HG03571 (cell line): ENCODE measurements at regions not wholly inside any gene's neighbourhood (a gene's known extent, or its start where the extent isn't known, plus 50 kb on each side); places are given as distances from the start of the nearest gene placed in this dataset.

ENCODE experiments used
- ATAC-seq: cut with Tn5 transposase; IDR thresholded peaks from one replicate; pipeline ENCODE4 v1.9.1; 2021; ENCODE audit not compliant: unreplicated experiment

- no peak for ATAC-seq
These were observed 326.4 kb downstream of the MEI4 start for GRCh38 chr6:77979204-77979603.

GRCh38 chr6:77986380-77987034 is 333.7 kb downstream of the MEI4 start:
- peak; percentile 57 for ATAC-seq

GRCh38 chr6:77987035-77987384 is 334.2 kb downstream of the MEI4 start:
- ATAC-seq = no peak

- ATAC-seq = no peak
These were observed 357.3 kb downstream of the MEI4 start for GRCh38 chr6:78010130-78010529.

GRCh38 chr6:78020586-78020985 is 367.7 kb downstream of the MEI4 start:
- no peak for ATAC-seq

GRCh38 chr6:78025502-78025901 is 372.7 kb downstream of the MEI4 start:
- no peak for ATAC-seq

- no peak for ATAC-seq
These were observed 378.4 kb downstream of the MEI4 start for GRCh38 chr6:78031228-78031627.

GRCh38 chr6:78059171-78059570 is 406.3 kb downstream of the MEI4 start:
- no peak for ATAC-seq

GRCh38 chr6:78062993-78063392 is 410.2 kb downstream of the MEI4 start:
- ATAC-seq = no peak

GRCh38 chr6:78076371-78076770 is 423.5 kb downstream of the MEI4 start:
- ATAC-seq = no peak

GRCh38 chr6:78089531-78089930 is 436.7 kb downstream of the MEI4 start:
- ATAC-seq = no peak

- no peak for ATAC-seq
These were observed 441.1 kb downstream of the MEI4 start for GRCh38 chr6:78093906-78094305.

- ATAC-seq = no peak
These were observed 448.5 kb downstream of the MEI4 start for GRCh38 chr6:78101387-78101786.

- no peak for ATAC-seq
These were observed 457.8 kb downstream of the MEI4 start for GRCh38 chr6:78110641-78111040.

- ATAC-seq = no peak
These were observed 465.1 kb downstream of the MEI4 start for GRCh38 chr6:78117966-78118365.

GRCh38 chr6:78131521-78131920 is 478.7 kb downstream of the MEI4 start:
- ATAC-seq = no peak

- no peak for ATAC-seq
These were observed 480.0 kb downstream of the MEI4 start for GRCh38 chr6:78132671-78133410.

- ATAC-seq = no peak
These were observed 497.6 kb downstream of the MEI4 start for GRCh38 chr6:78150425-78150824.

- no peak for ATAC-seq
These were observed 501.1 kb downstream of the MEI4 start for GRCh38 chr6:78153976-78154375.

GRCh38 chr6:78157606-78158005 is 504.8 kb downstream of the MEI4 start:
- no peak for ATAC-seq

- ATAC-seq = no peak
These were observed 536.1 kb downstream of the MEI4 start for GRCh38 chr6:78188891-78189290.

GRCh38 chr6:78192057-78192456 is 539.2 kb downstream of the MEI4 start:
- no peak for ATAC-seq

- ATAC-seq = no peak
These were observed 546.2 kb downstream of the MEI4 start for GRCh38 chr6:78199044-78199443.
